GM23338 (cell line): ENCODE measurements at regions not wholly inside any gene's neighbourhood (a gene's known extent, or its start where the extent isn't known, plus 50 kb on each side); places are given as distances from the start of the nearest gene placed in this dataset.
"Not testable (repeated sequence)": the region's sequence is repeated elsewhere in the genome, so short reads cannot be mapped to it uniquely, and the experiment has no call there.

ENCODE experiments used
- ETS1 ChIP-seq: IDR thresholded peaks from 2 replicates; pipeline ENCODE4 v1.6.1; 2016; ENCODE audit warnings: antibody characterized with exemption
- EZH2 ChIP-seq: fragments of 200-600 bp; sonication (generic); IDR thresholded peaks from one replicate; pipeline ENCODE4 v1.8.0; 2017; ENCODE audit warnings: antibody characterized with exemption, mild to moderate bottlenecking, low read depth; ENCODE audit not compliant: unreplicated experiment
- JUNB ChIP-seq: IDR thresholded peaks from one replicate; pipeline ENCODE4 v1.6.1; 2016; ENCODE audit warnings: antibody characterized with exemption; ENCODE audit not compliant: unreplicated experiment
- POLR2AphosphoS5 ChIP-seq: IDR thresholded peaks from 2 replicates; pipeline ENCODE4 v1.6.1; 2016; ENCODE audit warnings: antibody characterized with exemption, low read depth
- TF ChIP-seq, protein P1 (sequence below), 2 experiments: fragments of 200-600 bp in 1 of 2; sonication (generic) in 1 of 2; conservative IDR thresholded peaks; 2 replicates each; pipeline versions ENCODE4 v1.5.1 to v1.6.1; 2016 to 2017; ENCODE audit warnings: antibody characterized with exemption in 2 of 2, low read depth in 2 of 2, mild to moderate bottlenecking in 2 of 2, moderate library complexity in 1 of 2

DNA sequence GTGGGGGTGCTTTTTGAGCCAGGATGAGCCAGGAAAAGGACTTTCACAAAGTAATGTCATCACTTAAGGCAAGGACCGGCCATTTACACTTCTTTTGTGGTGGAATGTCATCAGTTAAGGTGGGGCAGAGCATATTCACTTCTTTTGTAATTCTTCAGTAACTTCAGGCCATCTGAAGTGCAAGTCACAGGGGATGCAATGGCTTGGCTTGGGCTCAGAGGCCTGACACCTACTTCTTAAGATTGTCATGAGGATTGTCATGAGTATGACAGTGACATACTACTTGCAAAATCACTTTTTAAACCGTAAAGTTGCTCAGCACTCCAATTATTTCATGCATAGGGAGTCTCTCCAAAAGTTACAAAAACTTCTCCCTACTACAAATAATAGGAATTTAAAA, 114.4 kb upstream of the CACHD1 start:
- TF ChIP-seq, protein P1, sequence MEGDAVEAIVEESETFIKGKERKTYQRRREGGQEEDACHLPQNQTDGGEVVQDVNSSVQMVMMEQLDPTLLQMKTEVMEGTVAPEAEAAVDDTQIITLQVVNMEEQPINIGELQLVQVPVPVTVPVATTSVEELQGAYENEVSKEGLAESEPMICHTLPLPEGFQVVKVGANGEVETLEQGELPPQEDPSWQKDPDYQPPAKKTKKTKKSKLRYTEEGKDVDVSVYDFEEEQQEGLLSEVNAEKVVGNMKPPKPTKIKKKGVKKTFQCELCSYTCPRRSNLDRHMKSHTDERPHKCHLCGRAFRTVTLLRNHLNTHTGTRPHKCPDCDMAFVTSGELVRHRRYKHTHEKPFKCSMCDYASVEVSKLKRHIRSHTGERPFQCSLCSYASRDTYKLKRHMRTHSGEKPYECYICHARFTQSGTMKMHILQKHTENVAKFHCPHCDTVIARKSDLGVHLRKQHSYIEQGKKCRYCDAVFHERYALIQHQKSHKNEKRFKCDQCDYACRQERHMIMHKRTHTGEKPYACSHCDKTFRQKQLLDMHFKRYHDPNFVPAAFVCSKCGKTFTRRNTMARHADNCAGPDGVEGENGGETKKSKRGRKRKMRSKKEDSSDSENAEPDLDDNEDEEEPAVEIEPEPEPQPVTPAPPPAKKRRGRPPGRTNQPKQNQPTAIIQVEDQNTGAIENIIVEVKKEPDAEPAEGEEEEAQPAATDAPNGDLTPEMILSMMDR (conservative IDR thresholded peaks at IDR 0.05; ENCODE audit: low read depth in 2 of 2): not testable (repeated sequence)
- not testable (repeated sequence) for TF ChIP-seq EZH2, POLR2AphosphoS5, ETS1, JUNB
